ENCODE measurements at regions not wholly inside any gene's neighbourhood (a gene's known extent, or its start where the extent isn't known, plus 50 kb on each side); places are given as distances from the start of the nearest gene placed in this dataset.

GRCh38 chr2:10966741-10967140 is 55.0 kb downstream of the KCNF1 start:
- Mint-ChIP-seq H3K4me1 (peaks cover 8% of the 10 kb centered on the region; the same call in 2 of the 3 replicates), H3K36me3 (ENCODE audit: low read depth) (no peaks in the 10 kb centered on the region), H3K9me3 (no peaks in the 10 kb centered on the region), H3K4me3 (no peak overlapping the region), H3K27me3 (ENCODE audit: insufficient read depth, low read depth, poor library complexity) (peaks cover 6% of the 10 kb centered on the region), H3K27ac (no peak overlapping the region)
- Histone ChIP-seq H3F3A (replicated peaks; ENCODE audit: low read depth) (no peaks in the 10 kb centered on the region), H3K4me3 (no peak overlapping the region), H3K36me3 (ENCODE audit: insufficient read depth) (no peaks in the 10 kb centered on the region), H3K9me2 (ENCODE audit: insufficient read depth) (no peaks in the 10 kb centered on the region), H3K27me3 (ENCODE audit: insufficient read depth) (no peaks in the 10 kb centered on the region), H2AFZ (no peak overlapping the region), H3K4me2 (no peak overlapping the region), H3K4me1 (ENCODE audit: insufficient read depth) (no peaks in the 10 kb centered on the region), H3K27ac (ENCODE audit: low read depth) (no peak overlapping the region), H3K79me2 (replicated peaks; ENCODE audit: insufficient read depth) (no peaks in the 10 kb centered on the region), H4K20me1 (replicated peaks; ENCODE audit: insufficient read depth) (no peaks in the 10 kb centered on the region)
- TF ChIP-seq ZNF462 (CRISPR knock-in tag; IDR thresholded peaks at IDR 0.05) (no peak), ETS1 (IDR thresholded peaks at IDR 0.05) (no peak), JUNB (IDR thresholded peaks at IDR 0.05; ENCODE audit: unreplicated experiment) (no peak), ZNF331 (CRISPR knock-in tag; IDR thresholded peaks at IDR 0.05; ENCODE audit: low read depth) (no peak), POLR2AphosphoS5 (IDR thresholded peaks at IDR 0.05; ENCODE audit: low read depth) (no peak), NANOG (IDR thresholded peaks at IDR 0.05; ENCODE audit: borderline replicate concordance) (no peak), REST (IDR thresholded peaks at IDR 0.05; ENCODE audit: unreplicated experiment) (no peak), ZNF114 (CRISPR knock-in tag; IDR thresholded peaks at IDR 0.05) (no peak), CTCF (conservative IDR thresholded peaks at IDR 0.05; ENCODE audit: low read depth in 2 of 2) (no peak), EZH2phosphoT487 (IDR thresholded peaks at IDR 0.05; ENCODE audit: unreplicated experiment) (no peak), STAT1 (IDR thresholded peaks at IDR 0.05; ENCODE audit: unreplicated experiment) (no peak), CREB1 (CRISPR knock-in tag; IDR thresholded peaks at IDR 0.05; ENCODE audit: low read depth) (no peak), EZH2 (IDR thresholded peaks at IDR 0.05; ENCODE audit: low read depth, unreplicated experiment) (no peak)
- ATAC-seq (no peak), DNase-seq (ENCODE audit: low spot score) (no peak)

Data from GM23338 (cell line).